GM12801 (cell line): ENCODE measurements at regions not wholly inside any gene's neighbourhood (a gene's known extent, or its start where the extent isn't known, plus 50 kb on each side); places are given as distances from the start of the nearest gene placed in this dataset.

Experiments used
- CTCF ChIP-seq: IDR thresholded peaks from one replicate; pipeline ENCODE4 v1.5.1; 2011; ENCODE audit warnings: control low read depth; ENCODE audit not compliant: insufficient read length; ENCODE audit errors: extremely low read depth

- TF ChIP-seq CTCF: no peak
Observed at GRCh38 chr11:10918698-10919097, 60.8 kb upstream of the ZBED5 start.

GRCh38 chr11:10918275-10918674 is 60.4 kb upstream of the ZBED5 start:
- TF ChIP-seq CTCF: no peak

- TF ChIP-seq CTCF: no peak
Observed at GRCh38 chr11:10917802-10918201, 59.9 kb upstream of the ZBED5 start.

GRCh38 chr11:10916665-10917064 is 58.8 kb upstream of the ZBED5 start:
- no peak for TF ChIP-seq CTCF

GRCh38 chr11:10914050-10914449 is 56.2 kb upstream of the ZBED5 start:
- no peak for TF ChIP-seq CTCF

- TF ChIP-seq CTCF: no peak
Observed at GRCh38 chr11:10913075-10913474, 55.2 kb upstream of the ZBED5 start.

GRCh38 chr11:10911907-10912306 is 54.1 kb upstream of the ZBED5 start:
- TF ChIP-seq CTCF: no peak

- no peak for TF ChIP-seq CTCF
Observed at GRCh38 chr11:10909141-10909883, 51.5 kb upstream of the ZBED5 start.
